ENCODE measurements at regions not wholly inside any gene's neighbourhood (a gene's known extent, or its start where the extent isn't known, plus 50 kb on each side); places are given as distances from the start of the nearest gene placed in this dataset.
"Not testable (repeated sequence)": the region's sequence is repeated elsewhere in the genome, so short reads cannot be mapped to it uniquely, and the experiment has no call there.

- no peaks in the 10 kb centered on the region for H3K79me2 ChIP-seq (ENCODE audit: low read length)
- TF ChIP-seq EZH2phosphoT487 (IDR thresholded peaks at IDR 0.05; ENCODE audit: low read length) (no peak), EZH2 (optimal IDR thresholded peaks at IDR 0.05; ENCODE audit: low read depth, low read length) (no peak), CTCF (IDR thresholded peaks at IDR 0.05; ENCODE audit: low read length) (no peak)
- H3K4me2 ChIP-seq (ENCODE audit: low read depth, low read length) = no peak overlapping the region
- no peaks in the 10 kb centered on the region for H3K4me1 ChIP-seq (ENCODE audit: low read length)
- no peaks in the 10 kb centered on the region for H4K20me1 ChIP-seq (ENCODE audit: insufficient read depth, low read length)
- H2AFZ ChIP-seq (ENCODE audit: low read length) = no peak overlapping the region
- no peaks in the 10 kb centered on the region for H3K27me3 ChIP-seq (replicated peaks; ENCODE audit: insufficient read depth, low read length)
- H3K27ac ChIP-seq (ENCODE audit: low read length) = no peak overlapping the region
- no peak overlapping the region for H3K9ac ChIP-seq (ENCODE audit: low read length)
- no peaks in the 10 kb centered on the region for H3K36me3 ChIP-seq (replicated peaks; ENCODE audit: insufficient read depth, low read length)
- no peak overlapping the region for H3K4me3 ChIP-seq (ENCODE audit: low read length)
- H3K9me3 ChIP-seq (replicated peaks; ENCODE audit: insufficient read depth, low read length) = no peaks in the 10 kb centered on the region
- no peak for DNase-seq
- no peaks in the 10 kb centered on the region for H3K9me2 ChIP-seq (replicated peaks; ENCODE audit: insufficient read depth, low read length)
- no peaks in the 10 kb centered on the region for H3F3A ChIP-seq (ENCODE audit: insufficient read depth, low read length)
Measured at GRCh38 chr2:41326851-41327250, 721.0 kb upstream of the PKDCC start.

GRCh38 chr2:41329040-41329439 lies 718.8 kb upstream of the PKDCC start:
- TF ChIP-seq CTCF (IDR thresholded peaks at IDR 0.05; ENCODE audit: low read length) (no peak), EZH2phosphoT487 (IDR thresholded peaks at IDR 0.05; ENCODE audit: low read length) (no peak), EZH2 (optimal IDR thresholded peaks at IDR 0.05; ENCODE audit: low read depth, low read length) (no peak)
- Histone ChIP-seq H3K27ac (ENCODE audit: low read length) (no peak overlapping the region), H3K9ac (ENCODE audit: low read length) (no peak overlapping the region), H4K20me1 (ENCODE audit: insufficient read depth, low read length) (no peaks in the 10 kb centered on the region), H3K27me3 (replicated peaks; ENCODE audit: insufficient read depth, low read length) (no peaks in the 10 kb centered on the region), H2AFZ (ENCODE audit: low read length) (no peak overlapping the region), H3K9me2 (replicated peaks; ENCODE audit: insufficient read depth, low read length) (no peaks in the 10 kb centered on the region), H3K79me2 (ENCODE audit: low read length) (no peaks in the 10 kb centered on the region), H3K4me1 (ENCODE audit: low read length) (no peaks in the 10 kb centered on the region), H3K4me3 (ENCODE audit: low read length) (no peak overlapping the region), H3F3A (ENCODE audit: insufficient read depth, low read length) (no peaks in the 10 kb centered on the region), H3K9me3 (replicated peaks; ENCODE audit: insufficient read depth, low read length) (no peaks in the 10 kb centered on the region), H3K4me2 (ENCODE audit: low read depth, low read length) (no peak overlapping the region), H3K36me3 (replicated peaks; ENCODE audit: insufficient read depth, low read length) (no peaks in the 10 kb centered on the region)
- DNase-seq = no peak

- no peaks in the 10 kb centered on the region for H3K27me3 ChIP-seq (replicated peaks; ENCODE audit: insufficient read depth, low read length)
- no peaks in the 10 kb centered on the region for H3K4me1 ChIP-seq (ENCODE audit: low read length)
- TF ChIP-seq EZH2 (optimal IDR thresholded peaks at IDR 0.05; ENCODE audit: low read depth, low read length) (no peak), CTCF (IDR thresholded peaks at IDR 0.05; ENCODE audit: low read length) (no peak), EZH2phosphoT487 (IDR thresholded peaks at IDR 0.05; ENCODE audit: low read length) (no peak)
- H3K4me3 ChIP-seq (ENCODE audit: low read length) = no peak overlapping the region
- no peaks in the 10 kb centered on the region for H3K79me2 ChIP-seq (ENCODE audit: low read length)
- H3K36me3 ChIP-seq (replicated peaks; ENCODE audit: insufficient read depth, low read length) = no peaks in the 10 kb centered on the region
- H3K27ac ChIP-seq (ENCODE audit: low read length) = no peak overlapping the region
- H3K9me2 ChIP-seq (replicated peaks; ENCODE audit: insufficient read depth, low read length) = no peaks in the 10 kb centered on the region
- H3K9ac ChIP-seq (ENCODE audit: low read length) = no peak overlapping the region
- H3K4me2 ChIP-seq (ENCODE audit: low read depth, low read length) = no peak overlapping the region
- H3K9me3 ChIP-seq (replicated peaks; ENCODE audit: insufficient read depth, low read length) = no peaks in the 10 kb centered on the region
- no peaks in the 10 kb centered on the region for H3F3A ChIP-seq (ENCODE audit: insufficient read depth, low read length)
- H4K20me1 ChIP-seq (ENCODE audit: insufficient read depth, low read length) = no peaks in the 10 kb centered on the region
- H2AFZ ChIP-seq (ENCODE audit: low read length) = no peak overlapping the region
- no peak for DNase-seq
Measured at GRCh38 chr2:41334159-41334558, 713.7 kb upstream of the PKDCC start.

GRCh38 chr2:41335573-41335972 lies 712.2 kb upstream of the PKDCC start:
- H3K36me3 ChIP-seq (replicated peaks; ENCODE audit: insufficient read depth, low read length); H3K9me2 ChIP-seq (replicated peaks; ENCODE audit: insufficient read depth, low read length); H3K4me3 ChIP-seq (ENCODE audit: low read length); H3K27me3 ChIP-seq (replicated peaks; ENCODE audit: insufficient read depth, low read length); H3K4me1 ChIP-seq (ENCODE audit: low read length); H2AFZ ChIP-seq (ENCODE audit: low read length); DNase-seq; H3K9me3 ChIP-seq (replicated peaks; ENCODE audit: insufficient read depth, low read length); H4K20me1 ChIP-seq (ENCODE audit: insufficient read depth, low read length); H3K4me2 ChIP-seq (ENCODE audit: low read depth, low read length); H3K9ac ChIP-seq (ENCODE audit: low read length); H3F3A ChIP-seq (ENCODE audit: insufficient read depth, low read length); H3K79me2 ChIP-seq (ENCODE audit: low read length); H3K27ac ChIP-seq (ENCODE audit: low read length): not testable (repeated sequence)

Measured in MM.1S (cell line).